ENCODE measurements at regions not wholly inside any gene's neighbourhood (a gene's known extent, or its start where the extent isn't known, plus 50 kb on each side); places are given as distances from the start of the nearest gene placed in this dataset.

- TF ChIP-seq POLR2A (IDR thresholded peaks at IDR 0.05) (no peak), CTCF (IDR thresholded peaks at IDR 0.05) (no peak), POLR2AphosphoS5 (IDR thresholded peaks at IDR 0.05) (no peak)
- no peak for DNase-seq (ENCODE audit: low spot score)
- intact Hi-C loops (cut with DNase I): no loop called here
- no peaks in the 10 kb centered on the region for H3K9me3 ChIP-seq
- H3K4me3 ChIP-seq: no peak overlapping the region
- no peaks in the 10 kb centered on the region for H3K36me3 ChIP-seq
- no peaks in the 10 kb centered on the region for H3K27me3 ChIP-seq (replicated peaks; ENCODE audit: insufficient read depth)
- no peak overlapping the region for H3K27ac ChIP-seq
- WGBS: 33% methylated on average over 4 of the region's 4 CpGs
- H3K4me1 ChIP-seq (replicated peaks): no peaks in the 10 kb centered on the region
Measured at GRCh38 chr22:26952004-26952403, 294.6 kb downstream of the MIAT start.

GRCh38 chr22:26952451-26953011 is 295.1 kb downstream of the MIAT start:
- Histone ChIP-seq H3K36me3 (no peaks in the 10 kb centered on the region), H3K9me3 (no peaks in the 10 kb centered on the region), H3K4me3 (no peak overlapping the region), H3K27me3 (replicated peaks; ENCODE audit: insufficient read depth) (no peaks in the 10 kb centered on the region), H3K4me1 (replicated peaks) (no peaks in the 10 kb centered on the region), H3K27ac (no peak overlapping the region)
- intact Hi-C loops (cut with DNase I): no loop called here
- WGBS: 33% methylated on average over 15 of the region's 15 CpGs
- DNase-seq (ENCODE audit: low spot score): no peak
- TF ChIP-seq POLR2AphosphoS5 (IDR thresholded peaks at IDR 0.05) (no peak), CTCF (IDR thresholded peaks at IDR 0.05) (no peak), POLR2A (IDR thresholded peaks at IDR 0.05) (no peak)

- H3K27me3 ChIP-seq (replicated peaks; ENCODE audit: insufficient read depth): no peaks in the 10 kb centered on the region
- WGBS: 31% methylated on average over 17 of the region's 17 CpGs
- no peaks in the 10 kb centered on the region for H3K36me3 ChIP-seq
- no peaks in the 10 kb centered on the region for H3K9me3 ChIP-seq
- intact Hi-C loops (cut with DNase I): no loop called here
- no peak overlapping the region for H3K4me3 ChIP-seq
- TF ChIP-seq POLR2A (IDR thresholded peaks at IDR 0.05) (no peak), POLR2AphosphoS5 (IDR thresholded peaks at IDR 0.05) (no peak), CTCF (IDR thresholded peaks at IDR 0.05) (no peak)
- no peak overlapping the region for H3K27ac ChIP-seq
- no peaks in the 10 kb centered on the region for H3K4me1 ChIP-seq (replicated peaks)
- DNase-seq (ENCODE audit: low spot score): no peak
Measured at GRCh38 chr22:26953012-26953883, 295.9 kb downstream of the MIAT start.

GRCh38 chr22:26956371-26956770 is 299.0 kb downstream of the MIAT start:
- no peaks in the 10 kb centered on the region for H3K9me3 ChIP-seq
- 31% methylated on average over 4 of the region's 4 CpGs for WGBS
- no peaks in the 10 kb centered on the region for H3K27me3 ChIP-seq (replicated peaks; ENCODE audit: insufficient read depth)
- DNase-seq (ENCODE audit: low spot score): no peak
- no peaks in the 10 kb centered on the region for H3K4me1 ChIP-seq (replicated peaks)
- TF ChIP-seq POLR2AphosphoS5 (IDR thresholded peaks at IDR 0.05) (no peak), POLR2A (IDR thresholded peaks at IDR 0.05) (no peak), CTCF (IDR thresholded peaks at IDR 0.05) (no peak)
- H3K27ac ChIP-seq: no peak overlapping the region
- H3K4me3 ChIP-seq: no peak overlapping the region
- intact Hi-C loops (cut with DNase I): no loop called here
- no peaks in the 10 kb centered on the region for H3K36me3 ChIP-seq

- Histone ChIP-seq H3K4me3 (no peak overlapping the region), H3K4me1 (replicated peaks) (no peaks in the 10 kb centered on the region), H3K9me3 (no peaks in the 10 kb centered on the region), H3K27me3 (replicated peaks; ENCODE audit: insufficient read depth) (no peaks in the 10 kb centered on the region), H3K36me3 (no peaks in the 10 kb centered on the region), H3K27ac (no peak overlapping the region)
- DNase-seq (ENCODE audit: low spot score): no peak
- 86% methylated on average over 3 of the region's 3 CpGs for WGBS
- TF ChIP-seq POLR2A (IDR thresholded peaks at IDR 0.05) (no peak), CTCF (IDR thresholded peaks at IDR 0.05) (no peak), POLR2AphosphoS5 (IDR thresholded peaks at IDR 0.05) (no peak)
- intact Hi-C loops (cut with DNase I): no loop called here
Measured at GRCh38 chr22:26957176-26957575, 299.8 kb downstream of the MIAT start.

Measured in prostate gland (tissue), 2 donors.